IPS-NIHi11 (cell line): ENCODE measurements at regions not wholly inside any gene's neighbourhood (a gene's known extent, or its start where the extent isn't known, plus 50 kb on each side); places are given as distances from the start of the nearest gene placed in this dataset.

ENCODE experiments used
- DNase-seq: peaks from one replicate; pipeline ENCODE4 v3.0.0; 2012; ENCODE audit warnings: mixed read lengths, low spot score

DNA sequence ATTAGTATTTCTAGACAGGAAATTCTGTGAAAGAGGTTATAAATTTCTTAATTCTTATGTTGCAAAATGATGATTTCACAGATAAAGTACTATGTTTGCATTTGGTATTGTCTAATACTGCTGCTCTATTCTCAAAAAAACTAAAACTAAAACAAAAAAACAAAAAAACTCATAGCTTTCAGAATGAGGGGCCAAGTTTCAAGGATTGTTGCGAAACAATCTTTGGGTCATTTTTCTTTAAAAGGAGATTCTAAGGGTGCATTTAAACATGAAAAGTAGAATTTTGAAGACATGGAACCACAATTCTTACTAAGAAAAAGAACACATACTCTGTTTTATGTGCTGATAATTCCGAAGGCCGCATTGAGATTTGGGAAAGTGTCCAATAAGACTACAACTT is 645.1 kb downstream of the ADGRL2 start:
- DNase-seq, result no peak

- no peak for DNase-seq
Measured at GRCh38 chr1:82445132-82445531, 644.4 kb downstream of the ADGRL2 start.

GRCh38 chr1:82441402-82441801 is 640.7 kb downstream of the ADGRL2 start:
- no peak for DNase-seq

DNA sequence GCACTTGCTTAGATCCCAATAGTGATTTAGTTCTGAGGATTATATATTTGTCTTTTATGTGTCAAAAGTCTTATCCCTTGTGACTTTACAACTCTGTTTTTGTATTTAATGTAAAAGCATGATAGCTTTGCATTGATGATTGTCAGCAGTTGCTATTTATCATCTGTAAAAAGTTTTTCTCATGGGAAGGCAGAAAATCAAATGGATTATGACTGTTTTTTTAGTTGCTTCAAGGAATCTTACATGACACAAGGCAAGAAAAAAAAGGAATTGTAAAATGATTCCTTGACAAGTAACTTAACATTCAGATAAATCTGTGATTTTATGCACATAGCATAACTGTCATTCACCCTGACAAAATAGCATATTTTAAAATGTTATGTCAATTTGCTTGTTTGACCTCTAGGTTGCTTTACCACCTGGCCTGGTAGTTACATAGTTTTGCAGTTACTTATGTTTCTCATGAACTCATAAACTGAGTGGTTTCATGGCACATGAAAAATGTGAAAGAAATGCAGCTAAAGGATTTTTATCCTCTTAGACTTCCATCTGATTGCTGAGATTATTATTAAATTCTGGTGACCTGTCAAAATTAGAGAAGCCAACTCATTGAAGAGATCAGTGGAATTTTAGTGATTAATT is 622.6 kb downstream of the ADGRL2 start:
- DNase-seq, result no peak

GRCh38 chr1:82421782-82422181 is 621.0 kb downstream of the ADGRL2 start:
- no peak for DNase-seq

- DNase-seq, result no peak
Measured at GRCh38 chr1:82420584-82420983, 619.9 kb downstream of the ADGRL2 start.

DNA sequence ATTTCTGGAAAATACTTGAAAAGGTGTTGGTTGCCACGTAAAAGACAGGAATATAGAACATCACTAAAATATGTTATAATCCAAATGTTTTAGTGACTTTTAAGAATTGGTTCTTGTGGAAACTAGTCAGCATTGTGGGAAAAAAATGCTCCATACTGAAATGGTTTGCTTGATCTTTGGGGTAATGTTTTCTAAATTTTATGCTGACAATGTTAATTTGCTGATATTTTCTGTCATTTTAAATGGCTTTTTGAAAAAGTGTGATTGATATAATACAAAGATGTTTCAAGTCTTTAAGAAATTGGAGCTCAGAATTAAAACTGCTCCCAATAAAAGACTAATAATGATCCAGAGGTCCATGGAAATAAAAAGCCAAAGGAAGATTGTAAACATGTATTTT is 610.9 kb downstream of the ADGRL2 start:
- no peak for DNase-seq

GRCh38 chr1:82405333-82405732 is 604.6 kb downstream of the ADGRL2 start:
- DNase-seq, result no peak

- no peak for DNase-seq
Measured at GRCh38 chr1:82401116-82401515, 600.4 kb downstream of the ADGRL2 start.

DNA sequence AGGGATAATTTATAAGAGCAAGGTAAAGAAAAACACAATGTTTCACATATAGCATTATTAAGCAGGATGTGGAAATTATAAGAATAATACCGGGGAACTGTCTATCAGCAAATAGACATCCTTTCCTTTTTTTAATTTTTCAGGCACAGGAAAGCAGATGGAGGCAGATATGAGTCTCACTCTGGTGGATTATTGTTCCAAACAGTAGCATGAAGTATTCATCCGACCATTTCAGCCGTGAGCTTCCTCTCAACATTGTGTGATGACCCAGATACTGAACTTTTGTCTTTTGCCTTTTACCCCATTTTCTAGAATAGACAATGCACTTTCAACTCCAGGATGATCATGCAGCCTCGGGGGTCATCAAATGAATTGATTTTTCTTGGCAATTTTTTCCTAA is 599.8 kb downstream of the ADGRL2 start:
- no peak for DNase-seq

DNA sequence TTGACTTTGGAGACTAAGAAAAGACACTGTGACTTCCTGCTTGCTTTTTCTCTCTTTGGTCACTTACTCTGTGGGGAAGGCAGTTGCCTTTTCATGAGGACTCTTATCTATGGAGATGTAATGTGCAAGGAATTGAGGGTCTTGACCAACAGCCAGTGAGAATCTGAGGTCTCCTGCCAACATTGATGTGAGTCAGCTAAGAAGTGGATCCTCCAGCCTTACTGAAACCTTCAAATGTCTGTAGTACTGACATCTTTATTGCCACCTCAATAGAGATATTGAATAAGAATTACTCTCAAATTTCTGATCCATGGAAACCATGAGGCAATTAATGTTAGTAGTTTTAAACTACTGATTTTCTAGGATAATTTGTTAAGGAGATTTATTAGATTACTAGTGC is 598.4 kb downstream of the ADGRL2 start:
- DNase-seq, result no peak

DNA sequence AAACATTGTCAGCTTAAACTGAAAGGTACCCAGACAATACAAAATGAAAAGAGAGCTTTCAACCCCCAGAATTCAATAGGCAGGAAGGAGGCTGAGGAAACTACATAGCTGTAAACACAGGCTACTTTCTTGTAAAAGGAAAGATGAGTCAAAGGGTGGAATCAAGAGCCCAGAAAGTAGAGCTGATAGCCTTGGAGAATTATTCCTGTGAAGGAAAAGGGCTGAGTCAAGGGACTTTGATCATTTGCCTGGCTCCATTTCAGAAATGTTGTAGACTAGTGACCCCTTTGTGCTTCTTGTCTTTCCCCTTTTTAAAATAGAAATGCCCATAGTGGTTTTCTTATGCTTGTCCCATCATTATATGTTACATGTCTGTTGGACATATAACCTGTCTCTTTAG is 597.6 kb downstream of the ADGRL2 start:
- no peak for DNase-seq

GRCh38 chr1:82395440-82395839 is 594.7 kb downstream of the ADGRL2 start:
- no peak for DNase-seq

- no peak for DNase-seq
Measured at GRCh38 chr1:82392946-82393345, 592.2 kb downstream of the ADGRL2 start.

GRCh38 chr1:82392513-82392912 is 591.8 kb downstream of the ADGRL2 start:
- no peak for DNase-seq

GRCh38 chr1:82391712-82392111 is 591.0 kb downstream of the ADGRL2 start:
- no peak for DNase-seq

- DNase-seq, result no peak
Measured at GRCh38 chr1:82390627-82391026, 589.9 kb downstream of the ADGRL2 start.

DNA sequence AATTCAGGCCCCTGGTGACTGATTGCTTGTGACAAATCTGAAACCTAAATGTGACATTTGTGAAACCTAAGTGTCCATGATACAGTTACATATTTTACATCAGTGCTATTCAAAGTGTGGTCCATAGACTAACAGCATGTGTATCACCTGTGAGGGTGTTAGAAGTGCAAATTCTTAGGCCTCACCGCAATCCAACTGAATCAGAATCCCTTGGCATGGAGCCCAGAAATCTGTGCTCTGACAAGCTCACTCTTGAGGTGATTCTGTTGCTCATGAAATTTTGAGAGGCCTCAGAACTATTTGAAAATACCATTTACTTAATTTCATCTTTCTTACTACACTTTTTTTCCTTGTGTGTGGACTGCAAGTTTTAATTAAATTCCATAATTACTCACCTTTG is 587.9 kb downstream of the ADGRL2 start:
- no peak for DNase-seq

DNA sequence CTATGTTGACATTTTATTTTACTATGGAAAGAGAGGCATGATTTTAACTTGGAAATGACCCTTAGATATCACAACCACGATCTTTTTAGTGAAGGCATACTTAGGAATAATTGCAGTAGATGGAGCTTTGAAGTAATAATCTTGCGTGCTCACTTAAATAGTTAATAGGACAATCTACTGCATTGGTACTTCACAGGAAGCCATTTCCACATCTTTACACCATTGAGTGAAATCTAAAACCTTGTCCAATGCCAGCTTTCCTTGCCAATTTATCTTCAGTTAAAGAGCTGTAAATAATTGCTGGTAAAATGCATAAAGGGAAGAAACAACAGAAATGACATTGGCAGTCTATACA is 586.3 kb downstream of the ADGRL2 start:
- no peak for DNase-seq

DNA sequence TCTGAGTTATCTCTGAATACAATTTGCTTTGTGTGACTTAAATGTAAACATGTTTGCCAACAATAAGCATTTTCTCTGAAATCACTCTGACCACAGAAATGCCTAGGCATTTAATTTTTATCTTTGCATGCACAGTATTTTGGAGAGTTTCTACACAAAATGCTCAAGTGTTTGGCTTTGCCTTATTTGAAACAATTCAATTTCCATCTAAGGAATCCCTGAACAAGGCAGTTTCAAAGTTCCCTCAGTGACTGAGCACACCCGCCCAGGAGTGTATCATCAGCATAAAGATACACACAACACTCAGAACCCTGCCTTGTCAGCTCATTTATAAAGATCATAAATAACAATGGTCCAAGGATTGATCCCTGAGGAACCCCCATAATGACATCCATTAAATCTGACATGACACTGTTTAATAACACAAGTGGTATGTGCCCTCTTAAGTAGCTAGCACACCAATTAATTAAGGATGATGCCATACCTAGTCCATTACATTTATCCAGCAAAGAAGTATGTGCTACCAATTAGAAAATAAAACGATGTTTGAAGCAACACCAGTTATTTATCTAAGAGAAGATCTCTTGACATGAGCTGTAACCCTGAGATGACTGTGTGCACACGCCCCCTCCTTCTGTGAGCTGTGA is 585.8 kb downstream of the ADGRL2 start:
- no peak for DNase-seq

GRCh38 chr1:82384776-82385175 is 584.0 kb downstream of the ADGRL2 start:
- no peak for DNase-seq

GRCh38 chr1:82377201-82377884 is 576.6 kb downstream of the ADGRL2 start:
- peak; percentile 23 for DNase-seq

GRCh38 chr1:82373710-82374109 is 573.0 kb downstream of the ADGRL2 start:
- no peak for DNase-seq
